HG02981 (cell line): ENCODE measurements at regions not wholly inside any gene's neighbourhood (a gene's known extent, or its start where the extent isn't known, plus 50 kb on each side); places are given as distances from the start of the nearest gene placed in this dataset.
"Not testable (repeated sequence)": the region's sequence is repeated elsewhere in the genome, so short reads cannot be mapped to it uniquely, and the experiment has no call there.

ENCODE experiments used
- ATAC-seq: cut with Tn5 transposase; IDR thresholded peaks from one replicate; pipeline ENCODE4 v1.9.1; 2021; ENCODE audit warnings: mild to moderate bottlenecking, moderate library complexity; ENCODE audit not compliant: unreplicated experiment

- no peak for ATAC-seq
These were observed 225.5 kb upstream of the CDH8 start for GRCh38 chr16:62261760-62262159.

GRCh38 chr16:62258931-62259435 lies 222.7 kb upstream of the CDH8 start:
- not testable (repeated sequence) for ATAC-seq

GRCh38 chr16:62256406-62256805 lies 220.2 kb upstream of the CDH8 start:
- ATAC-seq: no peak

- ATAC-seq: no peak
These were observed 218.6 kb upstream of the CDH8 start for GRCh38 chr16:62254847-62255246.

- no peak for ATAC-seq
These were observed 218.1 kb upstream of the CDH8 start for GRCh38 chr16:62254372-62254771.

- ATAC-seq: no peak
These were observed 217.7 kb upstream of the CDH8 start for GRCh38 chr16:62253966-62254365.

GRCh38 chr16:62249069-62249468 lies 212.8 kb upstream of the CDH8 start:
- no peak for ATAC-seq

GRCh38 chr16:62240722-62241121 lies 204.5 kb upstream of the CDH8 start:
- ATAC-seq: no peak

- peak; percentile 90 for ATAC-seq
These were observed 189.4 kb upstream of the CDH8 start for GRCh38 chr16:62225675-62226074.

GRCh38 chr16:62224646-62225209 lies 188.5 kb upstream of the CDH8 start:
- ATAC-seq: no peak

- no peak for ATAC-seq
These were observed 180.6 kb upstream of the CDH8 start for GRCh38 chr16:62216837-62217236.

GRCh38 chr16:62213763-62214162 lies 177.5 kb upstream of the CDH8 start:
- ATAC-seq: no peak

- no peak for ATAC-seq
These were observed 172.7 kb upstream of the CDH8 start for GRCh38 chr16:62208934-62209333.

GRCh38 chr16:62205459-62205858 lies 169.2 kb upstream of the CDH8 start:
- ATAC-seq: no peak

- no peak for ATAC-seq
These were observed 165.7 kb upstream of the CDH8 start for GRCh38 chr16:62201911-62202310.

- no peak for ATAC-seq
These were observed 158.6 kb upstream of the CDH8 start for GRCh38 chr16:62194828-62195227.

GRCh38 chr16:62190426-62190825 lies 154.2 kb upstream of the CDH8 start:
- ATAC-seq: no peak

- ATAC-seq: no peak
These were observed 141.3 kb upstream of the CDH8 start for GRCh38 chr16:62177351-62178203.

GRCh38 chr16:62170642-62171041 lies 134.4 kb upstream of the CDH8 start:
- no peak for ATAC-seq

- no peak for ATAC-seq
These were observed 131.3 kb upstream of the CDH8 start for GRCh38 chr16:62167551-62167950.

- ATAC-seq: no peak
These were observed 121.3 kb upstream of the CDH8 start for GRCh38 chr16:62157544-62157943.

GRCh38 chr16:62156971-62157370 lies 120.7 kb upstream of the CDH8 start:
- no peak for ATAC-seq
